Fibroblast of skin of abdomen (primary cell): ENCODE measurements at regions not wholly inside any gene's neighbourhood (a gene's known extent, or its start where the extent isn't known, plus 50 kb on each side); places are given as distances from the start of the nearest gene placed in this dataset.
A peak's percentile ranks its signal among the peaks of the same experiment; 100 is the strongest.
"Not testable (repeated sequence)": the region's sequence is repeated elsewhere in the genome, so short reads cannot be mapped to it uniquely, and the experiment has no call there.

ENCODE experiments used
- DNase-seq: peaks from one replicate; pipeline ENCODE4 v3.0.0-alpha.2; 2013

DNA sequence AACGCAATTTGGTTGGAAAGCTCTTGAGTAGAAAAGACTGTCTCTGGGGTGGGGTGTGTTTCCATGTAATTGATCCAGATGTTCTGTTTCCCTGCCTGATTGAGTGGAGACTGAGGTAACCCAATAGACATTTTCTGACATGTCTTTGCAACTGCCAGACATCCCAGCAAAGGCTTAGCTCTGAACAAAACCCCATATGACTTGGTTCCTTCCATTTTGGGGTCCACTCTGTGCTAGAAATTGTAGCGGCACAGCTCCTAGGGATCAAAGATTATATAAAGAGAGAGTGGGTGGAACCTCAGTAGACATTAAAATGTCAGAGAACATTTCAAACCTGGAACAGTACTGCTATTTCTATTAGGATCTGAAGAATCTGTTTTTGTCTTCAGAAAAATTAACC lies 189.3 kb downstream of the EDN1 start:
- DNase-seq: no peak

DNA sequence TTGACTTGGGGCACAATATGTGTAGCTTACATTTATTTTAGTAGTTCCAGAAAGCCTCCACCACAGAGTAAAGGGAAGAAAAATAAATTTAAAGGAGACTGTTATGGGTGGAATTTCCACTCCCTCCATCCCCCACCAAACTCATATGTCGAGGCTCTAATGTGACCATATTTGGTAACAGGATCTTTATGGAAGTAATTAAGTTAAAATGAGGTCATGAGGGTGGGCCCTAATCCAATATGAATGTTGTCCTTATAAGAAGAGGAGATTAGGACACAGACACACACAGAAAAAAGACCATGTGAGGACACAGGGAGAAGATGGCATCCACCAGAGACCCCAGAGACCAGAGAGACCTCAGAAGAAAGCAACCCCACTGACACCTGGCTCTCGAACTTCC lies 189.7 kb downstream of the EDN1 start:
- DNase-seq: peak; percentile 92

DNA sequence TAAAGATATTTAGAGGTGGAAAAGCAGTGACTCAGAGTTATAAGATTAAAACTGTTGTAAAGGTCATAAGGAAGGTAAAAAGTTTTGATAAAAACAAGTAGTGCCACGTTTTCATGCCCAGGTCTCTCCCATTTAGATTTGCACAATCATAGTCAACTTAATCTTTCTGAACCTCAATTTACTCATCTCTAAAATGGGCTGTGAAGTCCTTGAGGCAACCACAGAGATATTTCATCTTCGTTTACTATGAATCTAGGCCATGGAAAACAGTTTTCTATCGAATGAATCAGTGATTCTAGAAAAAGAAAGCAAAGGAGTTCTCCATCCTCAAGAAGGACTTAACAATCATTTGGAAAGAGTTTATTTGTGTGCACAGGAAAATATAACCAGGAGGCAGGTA lies 190.2 kb downstream of the EDN1 start:
- DNase-seq: no peak

- DNase-seq: no peak
Measured at GRCh38 chr6:12481292-12481691, 191.1 kb downstream of the EDN1 start.

DNA sequence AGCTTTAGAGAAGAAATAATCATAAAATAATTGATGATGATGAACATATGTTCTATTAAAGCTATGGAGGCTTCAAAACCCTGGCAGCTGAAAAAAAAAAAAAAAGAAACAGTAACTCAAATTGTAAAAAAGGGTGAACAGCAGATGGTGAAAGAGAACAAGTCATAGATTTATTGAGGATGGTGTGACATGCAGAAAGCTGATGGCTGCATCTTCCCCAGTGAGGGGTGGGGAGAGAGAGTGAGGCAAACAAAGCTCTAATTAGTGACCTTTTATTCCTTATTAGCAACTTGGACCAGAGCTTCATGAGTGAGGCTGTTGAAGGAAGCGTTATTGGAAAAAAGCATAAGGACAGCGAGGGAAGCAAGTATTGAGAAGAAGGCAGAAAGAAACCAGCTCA lies 191.7 kb downstream of the EDN1 start:
- DNase-seq: no peak

- no peak for DNase-seq
Measured at GRCh38 chr6:12482386-12483375, 192.5 kb downstream of the EDN1 start.

DNA sequence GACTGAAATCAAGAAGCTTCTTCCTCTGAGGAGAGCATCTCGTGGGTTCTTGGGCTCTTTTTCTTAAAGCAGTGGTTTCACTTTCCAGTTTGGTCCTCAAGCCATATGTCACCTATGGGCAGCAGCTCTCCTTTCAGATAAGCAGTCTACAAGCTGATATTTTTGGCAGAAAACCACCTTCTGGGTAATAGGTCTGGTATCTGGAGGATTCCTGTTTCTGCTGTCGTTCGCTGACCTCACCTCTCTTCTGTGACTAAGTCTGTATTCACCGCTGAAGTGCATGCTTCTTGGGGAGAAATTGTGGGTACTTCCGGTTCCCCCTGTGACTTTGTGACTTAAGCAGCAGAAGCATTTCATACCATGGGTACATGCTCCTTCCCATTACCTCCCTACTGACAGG lies 193.6 kb downstream of the EDN1 start:
- peak; percentile 89 for DNase-seq

- DNase-seq: no peak
Measured at GRCh38 chr6:12484519-12484918, 194.4 kb downstream of the EDN1 start.

- no peak for DNase-seq
Measured at GRCh38 chr6:12485226-12485764, 195.1 kb downstream of the EDN1 start.

- DNase-seq: no peak
Measured at GRCh38 chr6:12485837-12486236, 195.7 kb downstream of the EDN1 start.

- peak; percentile 39 for DNase-seq
Measured at GRCh38 chr6:12490351-12490903, 200.3 kb downstream of the EDN1 start.

DNA sequence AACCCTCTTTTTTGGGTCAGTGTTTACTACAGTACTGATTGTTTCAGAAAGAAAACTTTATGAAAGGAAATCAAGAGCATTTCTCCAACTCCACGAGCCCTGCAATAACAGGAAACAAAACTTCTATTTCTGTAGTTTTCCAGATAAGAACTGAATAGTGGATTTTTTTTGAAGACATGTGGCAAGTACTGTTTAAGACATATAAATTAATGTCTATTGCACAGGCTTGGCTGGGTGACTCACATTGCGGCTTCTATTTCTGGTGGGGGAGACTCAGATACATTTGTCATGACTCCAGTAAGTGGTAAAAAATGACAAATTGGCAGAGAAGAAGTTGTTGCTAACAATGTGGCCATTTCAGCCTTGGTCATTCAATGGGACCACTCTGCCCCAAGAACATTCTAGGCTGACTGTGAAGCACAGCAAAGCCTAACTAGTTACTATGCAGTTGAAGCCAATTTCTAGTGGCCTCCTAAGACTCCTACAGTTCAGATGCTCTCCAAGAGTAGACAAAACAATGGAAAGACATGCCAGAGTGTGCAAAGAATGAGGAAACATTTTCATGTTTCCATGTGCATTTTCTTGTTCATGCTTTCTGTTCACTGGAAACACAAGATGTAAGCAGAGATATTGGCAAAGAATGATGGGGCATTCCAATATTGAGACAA lies 200.9 kb downstream of the EDN1 start:
- peak; percentile 97 for DNase-seq

GRCh38 chr6:12492929-12493328 lies 202.8 kb downstream of the EDN1 start:
- DNase-seq: not testable (repeated sequence)

DNA sequence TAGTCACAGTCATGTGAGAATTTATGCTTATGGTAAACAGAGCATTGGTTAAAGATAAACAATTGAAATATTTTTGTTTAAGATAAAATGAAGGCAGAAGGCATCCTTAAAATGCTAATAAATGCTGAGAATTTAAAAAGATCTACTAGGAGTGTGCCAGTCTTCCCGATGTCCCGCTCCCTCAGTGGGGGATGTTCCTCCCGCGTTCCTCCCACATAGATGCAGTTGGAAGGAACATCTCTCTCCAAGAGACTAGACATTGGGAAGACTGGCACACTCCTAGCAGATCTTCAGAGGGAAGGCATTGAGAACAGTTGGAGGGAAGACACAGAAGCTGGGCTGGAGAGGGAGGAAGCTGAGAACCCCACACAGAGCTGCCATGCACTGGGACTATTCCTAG lies 203.3 kb downstream of the EDN1 start:
- no peak for DNase-seq

- no peak for DNase-seq
Measured at GRCh38 chr6:12494161-12494560, 204.0 kb downstream of the EDN1 start.

DNA sequence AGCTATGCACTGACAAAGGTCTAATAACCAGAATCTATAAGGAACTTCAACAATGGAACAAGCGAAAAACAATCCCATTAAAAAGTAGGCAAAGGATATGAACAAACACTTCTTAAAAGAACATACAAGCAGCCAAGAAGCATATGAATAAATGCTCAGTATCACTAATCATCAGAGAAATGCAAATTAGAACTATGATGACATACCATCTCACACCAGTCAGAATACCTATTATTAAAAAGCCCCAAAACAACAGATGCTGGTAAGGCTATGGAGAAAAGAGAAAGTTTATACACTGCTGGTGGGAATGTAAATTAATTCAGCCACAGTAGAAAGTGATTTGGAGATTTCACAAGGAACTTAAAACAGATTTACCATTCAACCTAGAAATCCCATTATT lies 211.8 kb downstream of the EDN1 start:
- DNase-seq: no peak

- no peak for DNase-seq
Measured at GRCh38 chr6:12504325-12504966, 212.1 kb upstream of the PHACTR1 start.

DNA sequence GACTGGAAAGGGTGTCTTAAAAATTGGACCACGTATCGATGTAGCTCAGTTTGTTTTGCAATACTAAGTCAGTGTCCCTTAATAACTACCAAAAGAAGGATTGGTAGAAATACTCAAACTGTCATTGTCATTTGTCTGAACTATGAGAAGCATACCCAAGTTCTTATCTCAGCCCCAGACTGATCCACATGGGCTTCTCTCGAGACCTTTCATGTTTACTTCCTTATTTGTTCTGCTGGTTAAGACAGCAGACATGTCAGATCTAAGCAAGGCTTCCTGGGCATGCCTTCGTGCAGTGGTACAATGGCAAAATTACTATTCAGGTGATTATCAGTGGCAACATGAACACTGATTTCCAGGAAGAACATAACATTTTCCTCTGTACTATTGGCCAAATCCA lies 211.1 kb upstream of the PHACTR1 start:
- no peak for DNase-seq

- no peak for DNase-seq
Measured at GRCh38 chr6:12506159-12506558, 210.4 kb upstream of the PHACTR1 start.

- DNase-seq: no peak
Measured at GRCh38 chr6:12507636-12508035, 208.9 kb upstream of the PHACTR1 start.

GRCh38 chr6:12508553-12508952 lies 208.0 kb upstream of the PHACTR1 start:
- DNase-seq: no peak

DNA sequence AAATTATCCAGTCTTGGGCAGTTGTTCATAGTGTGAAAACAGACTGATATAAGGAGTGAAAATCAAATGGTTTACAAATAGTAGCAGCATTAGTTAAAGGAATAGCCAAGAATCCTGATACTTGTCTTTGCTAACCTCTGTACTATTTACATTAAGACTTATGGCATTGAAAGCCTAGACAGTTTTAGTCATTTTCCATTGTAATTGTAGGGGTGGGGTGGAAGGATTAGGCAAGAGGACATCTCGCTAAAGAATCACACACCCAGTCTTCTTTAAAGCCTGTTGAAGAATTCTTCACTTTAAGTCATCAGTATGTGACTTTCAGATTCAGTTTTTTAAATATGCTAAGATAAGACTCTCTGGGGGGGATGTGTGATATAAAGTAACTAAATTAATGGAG lies 207.5 kb upstream of the PHACTR1 start:
- DNase-seq: no peak

- no peak for DNase-seq
Measured at GRCh38 chr6:12516070-12516469, 200.5 kb upstream of the PHACTR1 start.
